ENCODE measurements at regions not wholly inside any gene's neighbourhood (a gene's known extent, or its start where the extent isn't known, plus 50 kb on each side); places are given as distances from the start of the nearest gene placed in this dataset.

DNA sequence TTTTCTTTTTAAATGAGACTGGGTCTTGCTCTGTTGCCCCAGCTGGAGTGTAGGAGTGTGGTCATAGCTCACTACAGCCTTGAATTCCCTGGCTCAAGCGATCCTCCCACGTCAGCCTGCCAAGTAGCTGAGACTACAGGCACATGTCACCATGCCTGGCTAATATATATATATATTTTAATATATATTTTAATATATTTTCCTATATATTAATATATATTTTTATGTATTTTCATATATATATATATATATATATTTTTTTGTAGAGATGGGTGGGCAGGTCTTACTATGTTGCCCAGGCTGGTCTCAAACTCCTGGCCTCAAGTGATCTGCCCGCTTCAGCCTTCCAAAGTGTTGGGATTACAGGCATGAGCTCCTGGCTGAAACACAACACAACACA, 144.5 kb upstream of the GATA6 start:
- TF ChIP-seq SIN3A (IDR thresholded peaks at IDR 0.05; ENCODE audit: borderline replicate concordance, insufficient read depth, low read depth, low read length) = no peak
- TF ChIP-seq, protein P1, sequence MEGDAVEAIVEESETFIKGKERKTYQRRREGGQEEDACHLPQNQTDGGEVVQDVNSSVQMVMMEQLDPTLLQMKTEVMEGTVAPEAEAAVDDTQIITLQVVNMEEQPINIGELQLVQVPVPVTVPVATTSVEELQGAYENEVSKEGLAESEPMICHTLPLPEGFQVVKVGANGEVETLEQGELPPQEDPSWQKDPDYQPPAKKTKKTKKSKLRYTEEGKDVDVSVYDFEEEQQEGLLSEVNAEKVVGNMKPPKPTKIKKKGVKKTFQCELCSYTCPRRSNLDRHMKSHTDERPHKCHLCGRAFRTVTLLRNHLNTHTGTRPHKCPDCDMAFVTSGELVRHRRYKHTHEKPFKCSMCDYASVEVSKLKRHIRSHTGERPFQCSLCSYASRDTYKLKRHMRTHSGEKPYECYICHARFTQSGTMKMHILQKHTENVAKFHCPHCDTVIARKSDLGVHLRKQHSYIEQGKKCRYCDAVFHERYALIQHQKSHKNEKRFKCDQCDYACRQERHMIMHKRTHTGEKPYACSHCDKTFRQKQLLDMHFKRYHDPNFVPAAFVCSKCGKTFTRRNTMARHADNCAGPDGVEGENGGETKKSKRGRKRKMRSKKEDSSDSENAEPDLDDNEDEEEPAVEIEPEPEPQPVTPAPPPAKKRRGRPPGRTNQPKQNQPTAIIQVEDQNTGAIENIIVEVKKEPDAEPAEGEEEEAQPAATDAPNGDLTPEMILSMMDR (IDR thresholded peaks at IDR 0.05) = no peak
- TF ChIP-seq, protein P2, sequence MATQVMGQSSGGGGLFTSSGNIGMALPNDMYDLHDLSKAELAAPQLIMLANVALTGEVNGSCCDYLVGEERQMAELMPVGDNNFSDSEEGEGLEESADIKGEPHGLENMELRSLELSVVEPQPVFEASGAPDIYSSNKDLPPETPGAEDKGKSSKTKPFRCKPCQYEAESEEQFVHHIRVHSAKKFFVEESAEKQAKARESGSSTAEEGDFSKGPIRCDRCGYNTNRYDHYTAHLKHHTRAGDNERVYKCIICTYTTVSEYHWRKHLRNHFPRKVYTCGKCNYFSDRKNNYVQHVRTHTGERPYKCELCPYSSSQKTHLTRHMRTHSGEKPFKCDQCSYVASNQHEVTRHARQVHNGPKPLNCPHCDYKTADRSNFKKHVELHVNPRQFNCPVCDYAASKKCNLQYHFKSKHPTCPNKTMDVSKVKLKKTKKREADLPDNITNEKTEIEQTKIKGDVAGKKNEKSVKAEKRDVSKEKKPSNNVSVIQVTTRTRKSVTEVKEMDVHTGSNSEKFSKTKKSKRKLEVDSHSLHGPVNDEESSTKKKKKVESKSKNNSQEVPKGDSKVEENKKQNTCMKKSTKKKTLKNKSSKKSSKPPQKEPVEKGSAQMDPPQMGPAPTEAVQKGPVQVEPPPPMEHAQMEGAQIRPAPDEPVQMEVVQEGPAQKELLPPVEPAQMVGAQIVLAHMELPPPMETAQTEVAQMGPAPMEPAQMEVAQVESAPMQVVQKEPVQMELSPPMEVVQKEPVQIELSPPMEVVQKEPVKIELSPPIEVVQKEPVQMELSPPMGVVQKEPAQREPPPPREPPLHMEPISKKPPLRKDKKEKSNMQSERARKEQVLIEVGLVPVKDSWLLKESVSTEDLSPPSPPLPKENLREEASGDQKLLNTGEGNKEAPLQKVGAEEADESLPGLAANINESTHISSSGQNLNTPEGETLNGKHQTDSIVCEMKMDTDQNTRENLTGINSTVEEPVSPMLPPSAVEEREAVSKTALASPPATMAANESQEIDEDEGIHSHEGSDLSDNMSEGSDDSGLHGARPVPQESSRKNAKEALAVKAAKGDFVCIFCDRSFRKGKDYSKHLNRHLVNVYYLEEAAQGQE (IDR thresholded peaks at IDR 0.05; ENCODE audit: insufficient read depth in 1 of 2, low read depth in 2 of 2, low read length in 1 of 2) = no peak

All from Panc1 (cell line).